Memory B cell (primary cell): ENCODE measurements at regions not wholly inside any gene's neighbourhood (a gene's known extent, or its start where the extent isn't known, plus 50 kb on each side); places are given as distances from the start of the nearest gene placed in this dataset.
"Not testable (repeated sequence)": the region's sequence is repeated elsewhere in the genome, so short reads cannot be mapped to it uniquely, and the experiment has no call there.

Source experiments
- ATAC-seq: fragments of 150-1000 bp; cut with Tn5 transposase; 2 replicates; pipeline ENCODE4 v1.10.0; 2021; ENCODE audit warnings: low read depth, mild to moderate bottlenecking, moderate library complexity
- DNase-seq, 2 donors: peaks; one replicate each; pipeline ENCODE4 v3.0.0; 2022; ENCODE audit warnings: low spot score in 2 of 2
- H3K27ac Mint-ChIP-seq: one replicate; pipeline ENCODE4 v1.8.0; 2022; ENCODE audit warnings: mild to moderate bottlenecking, moderate library complexity, mixed read lengths
- H3K27me3 Mint-ChIP-seq: one replicate; pipeline ENCODE4 v1.8.0; 2022; ENCODE audit warnings: mixed read lengths
- H3K36me3 Mint-ChIP-seq: one replicate; pipeline ENCODE4 v1.8.0; 2022; ENCODE audit warnings: mild to moderate bottlenecking, mixed read lengths
- H3K4me1 Mint-ChIP-seq: one replicate; pipeline ENCODE4 v1.8.0; 2022; ENCODE audit warnings: mixed read lengths
- H3K4me3 Mint-ChIP-seq: one replicate; pipeline ENCODE4 v1.8.0; 2022; ENCODE audit warnings: mild to moderate bottlenecking, moderate library complexity, mixed read lengths
- H3K9me3 Mint-ChIP-seq: one replicate; pipeline ENCODE4 v1.8.0; 2022; ENCODE audit warnings: mixed read lengths

DNA sequence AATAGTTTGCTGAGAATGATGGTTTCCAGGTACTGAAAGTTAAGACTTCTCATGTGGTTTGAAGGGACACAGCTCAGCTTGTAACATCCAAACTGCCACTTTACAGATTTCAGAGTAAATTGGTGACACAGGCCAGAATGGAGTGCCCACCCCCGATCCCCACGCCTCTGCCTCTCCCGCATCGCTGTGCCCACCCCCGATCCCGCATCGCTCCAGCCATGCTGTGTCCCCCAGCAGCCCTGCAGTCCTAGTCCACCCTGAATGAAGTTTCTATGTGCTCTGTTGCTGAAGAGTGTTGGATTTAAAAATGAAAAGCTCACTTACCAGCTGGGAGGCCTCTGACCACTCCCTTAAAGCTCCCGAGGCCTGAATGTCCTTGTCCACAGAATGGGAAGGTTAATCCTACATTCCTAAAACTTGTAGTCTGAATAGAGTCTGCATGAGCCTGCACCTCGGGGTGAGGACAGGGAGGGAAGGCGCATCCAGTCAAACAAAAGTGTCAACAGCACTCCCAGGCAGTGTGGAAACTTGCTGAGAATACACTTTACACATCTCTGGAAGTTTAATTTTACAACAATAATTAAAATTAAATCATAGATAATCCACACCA lies 176.4 kb upstream of the ID2 start:
- H3K36me3 Mint-ChIP-seq = peaks cover 6% of the 10 kb centered on the region
- H3K4me1 Mint-ChIP-seq = no peaks in the 10 kb centered on the region
- no peak for DNase-seq
- ATAC-seq = no peak
- H3K4me3 Mint-ChIP-seq = no peak overlapping the region
- H3K9me3 Mint-ChIP-seq = peaks cover 8% of the 10 kb centered on the region
- H3K27me3 Mint-ChIP-seq = peaks cover 8% of the 10 kb centered on the region
- no peak overlapping the region for H3K27ac Mint-ChIP-seq

DNA sequence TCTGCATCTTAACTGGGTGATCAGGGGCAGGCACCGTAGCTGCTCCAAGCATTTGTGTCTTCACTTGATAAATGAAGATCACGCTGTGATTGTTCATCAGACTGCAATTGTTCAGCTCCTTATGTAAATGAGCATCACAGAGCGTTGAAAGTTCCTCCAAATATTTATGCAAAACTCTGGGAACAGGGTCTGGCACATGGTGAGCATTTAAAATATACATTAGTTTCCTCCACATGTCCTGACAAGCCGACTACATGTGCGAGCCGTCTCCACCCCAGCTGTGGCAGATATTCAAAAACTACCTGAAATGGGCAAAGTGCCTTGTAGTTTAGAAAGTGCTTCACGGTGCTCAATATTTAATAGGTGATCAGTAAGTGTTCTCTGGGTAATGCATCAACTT lies 175.1 kb upstream of the ID2 start:
- no peak overlapping the region for H3K27ac Mint-ChIP-seq
- peaks cover 8% of the 10 kb centered on the region for H3K9me3 Mint-ChIP-seq
- H3K27me3 Mint-ChIP-seq = peaks cover 11% of the 10 kb centered on the region
- no peak for DNase-seq
- ATAC-seq = no peak
- no peaks in the 10 kb centered on the region for H3K4me1 Mint-ChIP-seq
- peaks cover 8% of the 10 kb centered on the region for H3K36me3 Mint-ChIP-seq
- no peak overlapping the region for H3K4me3 Mint-ChIP-seq

DNA sequence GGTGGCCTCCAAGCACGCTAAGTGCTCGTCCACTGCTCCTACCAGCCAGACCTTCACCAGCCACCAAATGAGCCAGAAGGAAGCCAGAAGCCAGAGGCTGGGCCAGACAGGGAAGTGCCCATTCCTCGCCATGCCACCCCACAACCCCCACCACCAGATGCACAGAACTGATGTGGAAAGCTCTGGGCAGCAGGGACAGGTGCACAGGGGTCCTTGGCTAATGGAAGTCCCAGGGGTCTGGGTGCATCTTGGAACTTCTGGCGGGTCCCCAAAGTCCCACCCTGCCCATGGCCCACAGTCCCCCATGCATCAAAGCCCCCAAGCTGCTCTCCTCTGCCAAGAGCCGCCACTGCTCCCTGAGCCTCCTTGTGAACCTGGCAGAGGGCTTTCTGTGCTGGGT lies 173.1 kb upstream of the ID2 start:
- Mint-ChIP-seq H3K27ac (no peak overlapping the region), H3K4me3 (no peak overlapping the region), H3K4me1 (peaks cover 2% of the 10 kb centered on the region), H3K9me3 (peaks cover 14% of the 10 kb centered on the region), H3K27me3 (peaks cover 14% of the 10 kb centered on the region), H3K36me3 (peaks cover 13% of the 10 kb centered on the region)
- ATAC-seq = no peak
- no peak for DNase-seq

DNA sequence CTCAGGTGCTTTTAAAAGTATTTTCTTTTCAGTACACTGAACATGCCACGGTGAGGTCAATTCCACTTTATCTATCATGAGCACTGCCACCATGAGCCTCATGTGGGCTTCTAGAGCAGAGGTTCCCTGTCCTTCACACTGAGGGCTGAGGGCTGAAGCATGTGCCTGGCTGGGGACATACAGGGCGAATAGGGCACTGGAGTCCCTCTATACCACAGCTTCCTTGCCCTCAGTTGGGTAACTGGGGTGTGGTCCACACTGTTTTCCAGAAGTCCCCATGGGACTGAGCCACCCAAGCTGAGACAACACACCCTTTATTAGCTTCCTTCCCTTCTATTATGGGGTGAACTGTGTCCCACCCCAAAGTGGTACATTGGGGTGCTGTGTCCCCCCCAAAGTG lies 172.2 kb upstream of the ID2 start:
- Mint-ChIP-seq H3K4me3 (no peak overlapping the region), H3K27ac (no peak overlapping the region), H3K36me3 (peaks cover 13% of the 10 kb centered on the region), H3K4me1 (peaks cover 5% of the 10 kb centered on the region), H3K9me3 (peaks cover 18% of the 10 kb centered on the region), H3K27me3 (peaks cover 14% of the 10 kb centered on the region)
- no peak for ATAC-seq
- DNase-seq = no peak

DNA sequence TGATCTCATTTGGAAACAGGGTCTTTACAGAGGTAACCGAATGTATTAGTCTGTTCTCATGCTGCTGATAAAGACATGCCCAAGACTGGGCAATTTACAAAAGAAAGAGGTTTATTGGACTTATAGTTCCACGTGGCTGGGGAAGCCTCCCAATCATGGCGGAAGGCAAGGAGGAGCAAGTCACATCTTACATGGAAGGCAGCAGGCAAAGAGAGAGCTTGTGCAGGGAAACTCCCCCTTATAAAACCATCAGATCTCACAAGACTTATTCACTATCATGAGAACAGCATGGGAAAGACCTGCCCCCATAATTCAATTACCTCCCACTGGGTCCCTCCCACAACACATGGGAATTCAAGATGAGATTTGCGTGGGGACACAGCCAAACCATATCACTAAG lies 171.8 kb upstream of the ID2 start:
- not testable (repeated sequence) for H3K27ac Mint-ChIP-seq, DNase-seq, ATAC-seq, H3K4me3 Mint-ChIP-seq, H3K4me1 Mint-ChIP-seq
- peaks cover 14% of the 10 kb centered on the region for H3K27me3 Mint-ChIP-seq
- peaks cover 13% of the 10 kb centered on the region for H3K36me3 Mint-ChIP-seq
- H3K9me3 Mint-ChIP-seq = peaks cover 19% of the 10 kb centered on the region

DNA sequence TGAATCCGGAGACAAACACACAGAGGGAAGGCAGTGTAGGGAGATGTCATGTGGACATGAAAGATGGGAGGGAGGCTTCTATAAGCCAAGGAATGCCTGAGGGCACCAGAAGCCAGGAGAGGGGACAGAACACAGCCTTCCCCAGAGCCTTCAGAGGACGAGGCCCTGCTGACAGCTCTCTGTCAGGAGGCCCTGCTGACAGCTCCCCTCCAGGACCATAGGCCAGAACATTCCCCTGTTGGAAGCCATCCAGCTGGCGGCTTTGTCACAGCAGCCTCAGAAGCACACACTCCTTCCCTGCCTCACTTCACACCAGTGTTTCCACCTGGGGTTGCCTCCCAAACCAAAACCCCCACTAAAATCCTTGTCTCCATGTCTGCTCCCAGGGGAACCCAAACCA lies 171.3 kb upstream of the ID2 start:
- DNase-seq (no peak), ATAC-seq (no peak)
- H3K36me3 Mint-ChIP-seq = peaks cover 13% of the 10 kb centered on the region
- no peak overlapping the region for H3K27ac Mint-ChIP-seq
- H3K27me3 Mint-ChIP-seq = peaks cover 12% of the 10 kb centered on the region
- peaks cover 19% of the 10 kb centered on the region for H3K9me3 Mint-ChIP-seq
- no peak overlapping the region for H3K4me3 Mint-ChIP-seq
- peaks cover 13% of the 10 kb centered on the region for H3K4me1 Mint-ChIP-seq

DNA sequence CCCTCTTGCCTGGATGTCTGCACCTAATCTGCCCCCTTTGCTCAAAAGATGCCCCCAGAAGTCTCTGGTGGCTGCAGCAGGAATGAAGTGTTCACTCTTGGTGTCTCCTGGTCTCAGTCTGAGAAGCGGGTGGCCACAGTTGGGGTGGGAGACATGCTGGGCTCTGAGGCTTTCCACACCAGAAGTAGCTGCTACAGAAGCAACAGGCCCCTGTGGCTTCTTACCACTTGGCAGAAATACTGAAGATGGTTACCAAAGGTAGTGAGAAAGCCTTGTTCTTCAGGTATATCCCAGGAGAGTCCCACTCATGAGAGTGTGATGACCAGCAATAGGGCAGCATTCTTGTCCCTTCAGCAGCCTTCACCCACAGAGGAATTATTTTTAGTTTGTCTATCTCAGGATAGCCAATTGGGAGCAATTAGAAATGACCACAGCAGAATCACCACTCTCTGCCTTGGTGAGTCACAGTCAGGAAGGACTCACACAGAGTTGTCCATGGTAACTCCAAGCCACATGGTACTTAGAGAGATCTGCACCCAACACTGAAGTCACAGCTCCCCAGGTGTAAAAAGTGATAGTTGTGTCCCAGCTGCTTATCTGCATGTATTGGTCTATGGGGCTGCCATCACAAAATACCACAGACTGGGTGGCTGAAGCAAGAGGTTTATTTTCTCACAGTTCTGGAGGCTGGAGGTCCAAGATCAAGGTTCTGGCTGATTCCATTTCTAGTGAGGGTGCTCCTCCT lies 169.8 kb upstream of the ID2 start:
- ATAC-seq (no peak), DNase-seq (no peak)
- Mint-ChIP-seq H3K9me3 (peaks cover 19% of the 10 kb centered on the region), H3K27ac (no peak overlapping the region), H3K4me3 (no peak overlapping the region), H3K4me1 (peaks cover 22% of the 10 kb centered on the region), H3K36me3 (peaks cover 13% of the 10 kb centered on the region), H3K27me3 (peaks cover 15% of the 10 kb centered on the region)

DNA sequence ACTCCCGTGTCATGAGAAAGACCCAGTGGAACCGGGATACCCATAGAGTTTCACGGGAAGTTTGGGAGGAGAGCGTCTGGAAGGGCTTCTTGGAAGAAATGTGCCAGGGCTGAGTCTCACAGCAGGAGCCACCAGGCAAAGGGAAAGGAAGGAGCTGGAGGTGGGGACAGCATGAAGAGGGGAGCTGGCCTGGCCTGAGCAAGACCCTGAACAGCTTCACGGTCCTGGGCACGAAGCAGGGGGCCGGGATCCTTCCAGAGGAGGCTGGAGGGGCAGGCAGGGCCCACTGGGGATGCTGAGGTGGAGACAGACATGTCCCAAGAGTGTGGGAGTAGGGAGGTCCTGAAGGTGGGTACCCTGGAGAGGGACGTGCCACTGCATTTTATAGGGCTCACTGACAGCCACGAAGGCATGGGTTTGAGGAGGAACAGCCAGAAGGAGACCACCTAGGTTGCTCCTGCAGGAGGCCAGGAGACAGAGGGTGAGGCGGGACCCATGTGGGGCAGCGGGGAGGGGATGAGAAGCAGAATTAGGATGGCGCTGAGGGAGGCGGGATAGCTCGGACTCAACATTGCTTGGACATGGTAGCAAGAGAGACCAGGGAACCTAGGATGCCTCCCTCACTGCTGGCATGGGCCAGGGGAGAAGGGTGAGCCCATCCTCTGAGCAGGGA lies 168.1 kb upstream of the ID2 start:
- H3K36me3 Mint-ChIP-seq = peaks cover 13% of the 10 kb centered on the region
- H3K9me3 Mint-ChIP-seq = peaks cover 17% of the 10 kb centered on the region
- no peak overlapping the region for H3K27ac Mint-ChIP-seq
- H3K27me3 Mint-ChIP-seq = peaks cover 15% of the 10 kb centered on the region
- H3K4me1 Mint-ChIP-seq = peaks cover 22% of the 10 kb centered on the region
- no peak for DNase-seq
- no peak for ATAC-seq
- H3K4me3 Mint-ChIP-seq = peak overlapping the region; percentile 7

DNA sequence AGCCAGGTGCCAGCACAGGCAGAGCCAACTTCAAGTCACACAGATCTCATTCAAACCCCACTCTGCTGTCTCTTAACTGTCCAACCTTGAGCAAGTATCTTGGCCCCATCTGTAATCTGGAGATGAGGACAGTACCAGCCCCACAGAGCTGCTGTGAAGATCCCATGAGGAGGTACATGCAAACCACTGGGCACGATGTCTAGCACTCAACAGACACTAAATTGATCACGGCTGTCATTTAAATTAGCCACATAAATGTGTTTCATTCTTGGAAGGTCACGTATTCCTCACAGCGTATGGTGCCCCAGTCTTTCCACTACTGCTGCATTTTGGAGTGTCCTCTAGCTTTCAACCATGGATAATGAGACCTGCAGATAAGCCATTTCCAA lies 167.6 kb upstream of the ID2 start:
- ATAC-seq (no peak), DNase-seq (no peak)
- H3K9me3 Mint-ChIP-seq = peaks cover 17% of the 10 kb centered on the region
- H3K27me3 Mint-ChIP-seq = peaks cover 15% of the 10 kb centered on the region
- no peak overlapping the region for H3K27ac Mint-ChIP-seq
- peaks cover 13% of the 10 kb centered on the region for H3K36me3 Mint-ChIP-seq
- H3K4me3 Mint-ChIP-seq = no peak overlapping the region
- peaks cover 22% of the 10 kb centered on the region for H3K4me1 Mint-ChIP-seq

DNA sequence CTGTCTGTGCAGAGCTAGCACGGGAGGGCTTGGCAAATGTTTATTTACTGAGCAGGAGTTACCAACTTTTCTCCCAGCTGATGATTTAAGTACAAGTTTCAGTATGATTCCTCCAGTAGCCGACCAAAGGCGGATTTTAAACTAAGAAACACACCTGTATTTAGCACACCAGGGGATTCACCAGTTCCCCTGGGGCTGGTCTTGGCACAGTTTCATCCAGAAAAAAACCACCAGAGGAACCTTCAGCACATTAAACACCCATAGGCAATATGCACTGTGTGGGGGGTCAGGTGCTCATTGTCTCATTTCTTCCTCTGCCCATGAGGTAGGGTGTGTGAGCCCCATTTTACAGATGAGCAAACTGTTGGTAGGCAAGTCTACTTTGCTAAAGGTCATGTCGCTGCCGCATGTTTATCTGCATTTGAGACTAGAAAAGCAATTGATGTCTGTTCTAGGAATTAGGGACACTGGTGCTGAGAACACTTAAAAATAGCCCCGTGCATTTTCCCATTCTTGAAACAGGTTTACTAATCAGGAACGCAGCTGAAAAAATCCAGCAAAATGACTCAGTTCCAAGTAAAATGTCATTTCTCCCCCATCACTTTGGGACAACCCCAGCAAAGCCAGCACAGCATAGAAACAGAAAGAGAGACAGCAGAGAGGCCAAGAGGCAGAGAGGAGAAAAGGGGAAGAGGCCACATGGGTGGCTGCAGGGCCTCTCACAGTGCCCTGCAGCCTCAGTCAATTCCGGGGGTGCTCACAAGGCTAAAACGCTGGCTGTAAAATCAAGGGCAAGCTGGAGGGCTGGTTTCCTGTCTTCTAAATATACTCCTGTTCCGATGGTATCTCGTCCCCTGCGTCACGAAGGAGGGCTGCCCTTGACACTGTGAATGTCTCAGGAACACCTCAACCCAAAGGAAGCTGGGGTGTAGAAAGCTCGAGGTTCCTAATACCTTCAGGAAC lies 166.8 kb upstream of the ID2 start:
- ATAC-seq = peak; percentile 92
- Mint-ChIP-seq H3K27ac (no peak overlapping the region), H3K4me3 (peak overlapping the region; percentile 53), H3K4me1 (peaks cover 22% of the 10 kb centered on the region), H3K9me3 (peaks cover 14% of the 10 kb centered on the region), H3K27me3 (peaks cover 12% of the 10 kb centered on the region), H3K36me3 (peaks cover 10% of the 10 kb centered on the region)
- peak in 1 of 2 donors; percentile 22 for DNase-seq

DNA sequence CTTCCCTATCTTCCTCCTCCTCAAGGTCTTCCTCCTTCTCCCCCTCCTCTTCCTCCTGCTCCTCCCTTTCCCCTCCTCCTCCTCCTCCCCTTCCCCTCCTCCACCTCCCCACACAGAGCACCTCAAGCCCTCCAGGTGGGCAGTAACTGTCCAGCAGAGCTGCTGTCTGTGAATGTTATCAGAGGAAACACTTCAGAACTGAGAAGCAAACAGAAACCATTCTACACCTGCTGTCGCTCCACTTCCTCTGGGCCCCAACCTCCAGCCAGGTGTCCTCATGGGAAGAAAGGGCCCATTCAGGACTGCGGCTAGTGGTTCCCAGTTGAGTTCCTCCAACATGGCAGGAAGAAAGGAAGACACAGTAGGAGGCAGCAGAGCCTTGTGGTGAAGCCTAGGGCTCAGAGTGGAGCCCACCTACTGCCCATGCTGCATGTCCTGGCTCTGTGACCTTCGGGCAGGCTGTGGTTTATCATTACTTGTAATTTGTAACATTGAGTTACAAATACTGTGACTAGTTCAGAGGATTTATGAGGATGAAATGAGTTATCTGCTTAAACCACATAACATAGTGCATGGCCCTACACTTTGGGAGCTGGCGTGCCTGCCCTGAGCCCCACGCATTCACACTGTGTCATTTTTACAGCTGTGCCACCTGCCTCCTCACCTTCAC lies 165.9 kb upstream of the ID2 start:
- ATAC-seq (no peak), DNase-seq (no peak)
- Mint-ChIP-seq H3K4me3 (no peak overlapping the region), H3K4me1 (peaks cover 22% of the 10 kb centered on the region), H3K9me3 (peaks cover 11% of the 10 kb centered on the region), H3K27me3 (peaks cover 8% of the 10 kb centered on the region), H3K27ac (no peak overlapping the region), H3K36me3 (peaks cover 6% of the 10 kb centered on the region)

DNA sequence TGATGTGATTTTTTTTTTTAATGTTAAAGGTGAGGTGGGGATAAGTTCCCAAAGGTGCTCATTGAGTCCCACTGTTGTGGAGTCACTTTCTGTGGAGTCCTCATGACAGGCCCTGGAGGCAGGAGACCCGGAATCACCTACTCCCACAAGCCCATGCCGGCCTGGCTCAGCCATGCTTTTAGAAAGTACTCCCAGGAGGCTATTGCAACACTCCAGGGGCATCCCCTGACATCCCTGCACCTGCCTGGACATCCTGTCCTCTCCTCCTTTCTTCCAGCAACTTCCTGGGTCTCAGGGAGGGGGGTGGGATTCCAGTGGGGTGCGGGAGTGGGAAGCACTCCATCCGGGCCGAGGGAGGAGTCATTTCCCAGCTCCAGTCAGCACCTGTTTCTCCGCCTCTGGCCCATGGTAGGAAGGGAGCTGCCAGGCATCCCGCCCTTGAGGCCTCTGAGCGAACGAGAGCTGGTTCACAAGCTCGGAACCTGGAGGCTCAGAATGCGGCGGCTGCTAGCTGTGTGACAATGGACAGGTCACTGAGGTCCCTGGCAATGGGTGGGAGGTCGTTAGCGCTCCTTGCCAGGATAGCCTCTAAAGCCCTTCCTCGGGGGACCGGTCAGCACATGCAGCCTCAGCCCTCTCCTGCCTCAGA lies 163.9 kb upstream of the ID2 start:
- Mint-ChIP-seq H3K9me3 (peaks cover 11% of the 10 kb centered on the region), H3K4me1 (peaks cover 29% of the 10 kb centered on the region), H3K27ac (no peak overlapping the region), H3K27me3 (peaks cover 8% of the 10 kb centered on the region), H3K4me3 (no peak overlapping the region), H3K36me3 (peaks cover 6% of the 10 kb centered on the region)
- no peak for ATAC-seq
- DNase-seq = no peak
